Endothelial cell of umbilical vein (primary cell): ENCODE measurements at regions not wholly inside any gene's neighbourhood (a gene's known extent, or its start where the extent isn't known, plus 50 kb on each side); places are given as distances from the start of the nearest gene placed in this dataset.

Experiments
- BruUV-seq: library from RNA; stranded (reverse); fragments of 400-500 nt; replicated peaks from 2 replicates; lab custom pipeline; 2021; lab: Mats Ljungman, UMichigan
- CTCF ChIA-PET: fragments of 300-600, 350-600 bp; sonication (Branson Sonifier 250); formaldehyde crosslinking; loops from one replicate; lab custom pipeline; 2021; ENCODE audit warnings: antibody characterized with exemption, inconsistent platforms; lab: Charles Lee
- POLR2A ChIA-PET: fragments of 300-600, 350-600 bp; sonication (Branson Sonifier 250); formaldehyde crosslinking; loops from one replicate; lab custom pipeline; 2021; ENCODE audit warnings: antibody characterized with exemption, inconsistent platforms; lab: Charles Lee
- DNase-seq: peaks from one replicate; pipeline ENCODE4 v3.0.0-alpha.2; 2011; ENCODE audit warnings: low read depth, low spot score
- FAIRE-seq: peaks from 2 replicates; lab custom pipeline; 2011; peaks lifted over from hg19 to GRCh38; lab: Jason Lieb, UNC
- H2AFZ ChIP-seq: 2 replicates; pipeline ENCODE4 v1.6.0; 2012; ENCODE audit warnings: low read depth, low read length, control low read depth, inconsistent platforms
- H3K27ac ChIP-seq: 2 replicates; pipeline ENCODE4 v1.5.1; 2011; ENCODE audit warnings: low read depth, mild to moderate bottlenecking, control low read depth, low read length, moderate library complexity; ENCODE audit not compliant: insufficient read depth
- H3K27me3 ChIP-seq, 2 experiments: 2 replicates each; pipeline versions ENCODE4 v1.6.0 to v1.6.1; 2011; ENCODE audit warnings: low read length in 2 of 2, mixed read lengths in 1 of 2; ENCODE audit not compliant: control insufficient read depth in 2 of 2, insufficient read depth in 2 of 2
- H3K36me3 ChIP-seq, 2 experiments: 2 replicates in 1 of 2; 3 replicates in 1 of 2; pipeline ENCODE4 v1.5.1; 2011; ENCODE audit warnings: low read length in 2 of 2, mild to moderate bottlenecking in 1 of 2, moderate library complexity in 1 of 2; ENCODE audit not compliant: control insufficient read depth in 2 of 2, insufficient read depth in 2 of 2; ENCODE audit errors: extremely low read depth in 1 of 2
- H3K4me1 ChIP-seq: 3 replicates; pipeline ENCODE4 v1.5.1; 2011; ENCODE audit warnings: mild to moderate bottlenecking, low read length; ENCODE audit not compliant: control insufficient read depth, insufficient read depth; ENCODE audit errors: extremely low read depth
- H3K4me2 ChIP-seq: 2 replicates; pipeline ENCODE4 v1.6.1; 2011; ENCODE audit warnings: low read length, control low read depth, mixed read lengths; ENCODE audit not compliant: insufficient read depth
- H3K4me3 ChIP-seq, 3 experiments: fragments of 200-600 bp in 1 of 3; sonication (generic), shearing (Covaris generic) in 1 of 3; replicated peaks in 1 of 3; 2 replicates each; pipeline ENCODE4 v1.5.1; 2011 to 2016; ENCODE audit warnings: control low read depth in 3 of 3, low read length in 3 of 3, mild to moderate bottlenecking in 2 of 3, inconsistent platforms in 1 of 3, low read depth in 1 of 3, moderate library complexity in 1 of 3; ENCODE audit not compliant: insufficient read depth in 1 of 3
- H3K79me2 ChIP-seq: 2 replicates; pipeline ENCODE4 v1.6.0; 2012; ENCODE audit warnings: low read length, inconsistent platforms; ENCODE audit not compliant: control insufficient read depth, insufficient read depth
- H3K9ac ChIP-seq: replicated peaks from 2 replicates; pipeline ENCODE3; 2011; ENCODE audit warnings: low read length, control low read depth; ENCODE audit not compliant: insufficient read depth; ENCODE audit errors: extremely low read depth
- H3K9me1 ChIP-seq: replicated peaks from 3 replicates; pipeline ENCODE4 v1.6.0; 2011; ENCODE audit warnings: mild to moderate bottlenecking, low read length; ENCODE audit not compliant: control insufficient read depth, insufficient read depth; ENCODE audit errors: extremely low read depth
- H3K9me3 ChIP-seq: replicated peaks from 2 replicates; pipeline ENCODE4 v1.5.1; 2012; ENCODE audit warnings: low read length, inconsistent platforms; ENCODE audit not compliant: control insufficient read depth, insufficient read depth
- H4K20me1 ChIP-seq: replicated peaks from 2 replicates; pipeline ENCODE3; 2011; ENCODE audit warnings: mild to moderate bottlenecking, low read length; ENCODE audit not compliant: control insufficient read depth, insufficient read depth; ENCODE audit errors: extremely low read depth
- EZH2 ChIP-seq: IDR thresholded peaks from 2 replicates; pipeline ENCODE4 v1.6.1; 2012; ENCODE audit warnings: borderline replicate concordance, low read depth, mild to moderate bottlenecking, moderate library complexity, low read length, inconsistent platforms; ENCODE audit not compliant: severe bottlenecking
- FOS ChIP-seq: IDR thresholded peaks from 2 replicates; pipeline ENCODE4 v1.6.1; 2011; ENCODE audit warnings: mild to moderate bottlenecking, low read length, moderate library complexity, borderline replicate concordance; ENCODE audit not compliant: insufficient read depth
- GATA2 ChIP-seq: IDR thresholded peaks from 2 replicates; pipeline ENCODE4 v1.7.0; 2011; ENCODE audit warnings: low read depth, mild to moderate bottlenecking, moderate library complexity, mixed read lengths, low read length; ENCODE audit not compliant: insufficient read length, insufficient read depth
- JUN ChIP-seq: IDR thresholded peaks from 2 replicates; pipeline ENCODE4 v1.6.1; 2011; ENCODE audit warnings: borderline replicate concordance, low read depth; ENCODE audit not compliant: insufficient read length, insufficient read depth
- MYC ChIP-seq: IDR thresholded peaks from one replicate; pipeline ENCODE4 v1.6.1; 2011; ENCODE audit warnings: mild to moderate bottlenecking, low read depth, low read length
- POLR2A ChIP-seq: IDR thresholded peaks from 2 replicates; pipeline ENCODE4 v1.6.1; 2012; ENCODE audit warnings: low read depth, mild to moderate bottlenecking, control low read depth, low read length
- POLR2AphosphoS5 ChIP-seq: IDR thresholded peaks from 2 replicates; pipeline ENCODE4 v1.6.1; 2012; ENCODE audit warnings: low read depth, mild to moderate bottlenecking, control low read depth, low read length, moderate library complexity; ENCODE audit not compliant: insufficient read depth
- dilution Hi-C: fragments of 300-500 bp; cut with MboI; formaldehyde crosslinking; loops from one replicate; pipeline ENCODE4 v1.15.0; 2019; ENCODE audit warnings: low sequenced_read_pairs; ENCODE audit not compliant: extremely low pct_ligation_motif_present
- intact Hi-C: fragments of 100-400 bp; cut with micrococcal nuclease; formaldehyde crosslinking; loops from one replicate; pipeline ENCODE4 v1.10.0; 2022
- TF ChIP-seq, protein P1 (sequence below): IDR thresholded peaks from 2 replicates; pipeline ENCODE4 v1.6.1; 2011; ENCODE audit not compliant: insufficient read depth, insufficient read length
- TF ChIP-seq, protein P2 (sequence below), 2 donors: IDR thresholded peaks; 1 replicate in 1 of 2; 2 replicates in 1 of 2; pipeline ENCODE4 v1.5.1; 2011; ENCODE audit warnings: low read length in 2 of 2, mild to moderate bottlenecking in 2 of 2, moderate library complexity in 2 of 2, control low read depth in 1 of 2, inconsistent platforms in 1 of 2, low read depth in 1 of 2; ENCODE audit not compliant: insufficient read depth in 1 of 2; ENCODE audit errors: extremely low read depth in 1 of 2

DNA sequence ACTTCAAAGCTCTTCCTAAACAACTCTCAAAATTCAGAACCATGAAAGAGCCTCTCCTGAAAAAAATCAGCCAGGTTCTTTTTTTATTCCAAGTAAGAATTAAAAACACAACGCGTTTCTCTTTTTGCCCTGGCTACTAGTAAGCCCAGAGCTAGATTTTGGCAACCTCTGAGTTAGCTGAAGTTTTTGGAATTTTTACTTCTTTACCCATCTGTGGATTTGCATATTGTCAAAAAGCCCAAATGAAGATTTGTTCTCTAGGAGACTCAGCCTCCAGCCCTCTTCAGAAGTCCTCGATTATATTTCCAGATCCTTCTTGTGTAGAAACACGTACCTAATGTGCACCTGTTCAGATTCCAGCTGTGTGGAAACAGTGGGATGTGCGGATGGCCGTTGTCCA lies 517.9 kb downstream of the TBC1D22A start:
- no peaks in the 10 kb centered on the region for H3K9me3 ChIP-seq
- no peaks in the 10 kb centered on the region for H3K36me3 ChIP-seq
- no peaks in the 10 kb centered on the region for H3K79me2 ChIP-seq
- TF ChIP-seq, protein P1, sequence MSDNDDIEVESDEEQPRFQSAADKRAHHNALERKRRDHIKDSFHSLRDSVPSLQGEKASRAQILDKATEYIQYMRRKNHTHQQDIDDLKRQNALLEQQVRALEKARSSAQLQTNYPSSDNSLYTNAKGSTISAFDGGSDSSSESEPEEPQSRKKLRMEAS, result no peak
- no peak for TF ChIP-seq GATA2
- no peak for TF ChIP-seq EZH2
- TF ChIP-seq, protein P2, sequence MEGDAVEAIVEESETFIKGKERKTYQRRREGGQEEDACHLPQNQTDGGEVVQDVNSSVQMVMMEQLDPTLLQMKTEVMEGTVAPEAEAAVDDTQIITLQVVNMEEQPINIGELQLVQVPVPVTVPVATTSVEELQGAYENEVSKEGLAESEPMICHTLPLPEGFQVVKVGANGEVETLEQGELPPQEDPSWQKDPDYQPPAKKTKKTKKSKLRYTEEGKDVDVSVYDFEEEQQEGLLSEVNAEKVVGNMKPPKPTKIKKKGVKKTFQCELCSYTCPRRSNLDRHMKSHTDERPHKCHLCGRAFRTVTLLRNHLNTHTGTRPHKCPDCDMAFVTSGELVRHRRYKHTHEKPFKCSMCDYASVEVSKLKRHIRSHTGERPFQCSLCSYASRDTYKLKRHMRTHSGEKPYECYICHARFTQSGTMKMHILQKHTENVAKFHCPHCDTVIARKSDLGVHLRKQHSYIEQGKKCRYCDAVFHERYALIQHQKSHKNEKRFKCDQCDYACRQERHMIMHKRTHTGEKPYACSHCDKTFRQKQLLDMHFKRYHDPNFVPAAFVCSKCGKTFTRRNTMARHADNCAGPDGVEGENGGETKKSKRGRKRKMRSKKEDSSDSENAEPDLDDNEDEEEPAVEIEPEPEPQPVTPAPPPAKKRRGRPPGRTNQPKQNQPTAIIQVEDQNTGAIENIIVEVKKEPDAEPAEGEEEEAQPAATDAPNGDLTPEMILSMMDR (IDR thresholded peaks at IDR 0.05; ENCODE audit: extremely low read depth in 1 of 2, insufficient read depth in 1 of 2, low read depth in 1 of 2, low read length in 2 of 2), result no peak
- TF ChIP-seq JUN, result no peak
- no peak for TF ChIP-seq FOS
- no peak for TF ChIP-seq POLR2AphosphoS5
- no peak for TF ChIP-seq POLR2A
- no peak for TF ChIP-seq MYC
- no peaks in the 10 kb centered on the region for H3K27me3 ChIP-seq
- DNase-seq (no peak), FAIRE-seq (no peak)
- H3K4me1 ChIP-seq, result no peaks in the 10 kb centered on the region
- dilution Hi-C loops, result no loop called here
- intact Hi-C loops, result no loop called here
- no peak overlapping the region for H2AFZ ChIP-seq
- H3K9ac ChIP-seq, result no peak overlapping the region
- no peak overlapping the region for H3K4me2 ChIP-seq
- BruUV-seq, result no TSS peak
- POLR2A ChIA-PET, result no interaction called here
- no peaks in the 10 kb centered on the region for H4K20me1 ChIP-seq
- CTCF ChIA-PET, result interaction anchor here (1.5 kb wide), 1 partner anchor 15 kb away, joined by 4 read pairs; no protein-coding TSS in a partner anchor
- no peaks in the 10 kb centered on the region for H3K9me1 ChIP-seq
- H3K4me3 ChIP-seq, result no peak overlapping the region
- H3K27ac ChIP-seq, result no peak overlapping the region
